OCI-LY3 (cell line): ENCODE measurements at regions not wholly inside any gene's neighbourhood (a gene's known extent, or its start where the extent isn't known, plus 50 kb on each side); places are given as distances from the start of the nearest gene placed in this dataset.

Source experiments
- EZH2phosphoT487 ChIP-seq: fragments of 200-600 bp; shearing (Covaris generic); IDR thresholded peaks from 2 replicates; pipeline ENCODE4 v1.6.1; 2018; ENCODE audit warnings: antibody characterized with exemption, mixed run types, low read depth
- TF ChIP-seq, protein P1 (sequence below): fragments of 200-600, 300-600 bp; sonication (generic); IDR thresholded peaks from 2 replicates; pipeline ENCODE4 v1.5.1; 2014; ENCODE audit warnings: antibody characterized with exemption, low read length, low read depth

DNA sequence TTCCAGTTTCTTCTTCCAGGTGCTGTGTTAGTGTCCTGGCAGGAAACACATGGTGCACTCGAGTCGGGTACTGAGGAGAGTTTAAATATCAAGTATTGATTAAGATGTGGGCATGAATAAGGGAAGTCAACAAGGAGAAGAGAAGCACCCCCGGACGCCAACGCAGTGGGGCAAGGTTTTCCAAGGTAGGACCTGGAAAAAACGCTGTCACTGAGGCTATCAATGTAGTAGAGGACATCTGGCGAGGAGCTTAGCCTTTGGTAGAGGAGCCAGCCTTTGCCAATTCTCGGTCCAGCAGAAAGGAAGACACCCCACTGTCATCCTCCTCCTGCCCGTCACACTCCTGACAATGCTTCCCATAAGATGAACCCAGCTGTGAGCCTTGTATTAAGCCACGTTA lies 159.6 kb downstream of the TEX36 start:
- TF ChIP-seq, protein P1, sequence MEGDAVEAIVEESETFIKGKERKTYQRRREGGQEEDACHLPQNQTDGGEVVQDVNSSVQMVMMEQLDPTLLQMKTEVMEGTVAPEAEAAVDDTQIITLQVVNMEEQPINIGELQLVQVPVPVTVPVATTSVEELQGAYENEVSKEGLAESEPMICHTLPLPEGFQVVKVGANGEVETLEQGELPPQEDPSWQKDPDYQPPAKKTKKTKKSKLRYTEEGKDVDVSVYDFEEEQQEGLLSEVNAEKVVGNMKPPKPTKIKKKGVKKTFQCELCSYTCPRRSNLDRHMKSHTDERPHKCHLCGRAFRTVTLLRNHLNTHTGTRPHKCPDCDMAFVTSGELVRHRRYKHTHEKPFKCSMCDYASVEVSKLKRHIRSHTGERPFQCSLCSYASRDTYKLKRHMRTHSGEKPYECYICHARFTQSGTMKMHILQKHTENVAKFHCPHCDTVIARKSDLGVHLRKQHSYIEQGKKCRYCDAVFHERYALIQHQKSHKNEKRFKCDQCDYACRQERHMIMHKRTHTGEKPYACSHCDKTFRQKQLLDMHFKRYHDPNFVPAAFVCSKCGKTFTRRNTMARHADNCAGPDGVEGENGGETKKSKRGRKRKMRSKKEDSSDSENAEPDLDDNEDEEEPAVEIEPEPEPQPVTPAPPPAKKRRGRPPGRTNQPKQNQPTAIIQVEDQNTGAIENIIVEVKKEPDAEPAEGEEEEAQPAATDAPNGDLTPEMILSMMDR, result no peak
- TF ChIP-seq EZH2phosphoT487, result no peak
